GM18873 (cell line): ENCODE measurements at regions not wholly inside any gene's neighbourhood (a gene's known extent, or its start where the extent isn't known, plus 50 kb on each side); places are given as distances from the start of the nearest gene placed in this dataset.

ENCODE experiments used
- ATAC-seq: cut with Tn5 transposase; IDR thresholded peaks from one replicate; pipeline ENCODE4 v1.9.1; 2021; ENCODE audit warnings: mild to moderate bottlenecking, moderate library complexity, moderate number of reproducible peaks; ENCODE audit not compliant: unreplicated experiment, low FRiP score

DNA sequence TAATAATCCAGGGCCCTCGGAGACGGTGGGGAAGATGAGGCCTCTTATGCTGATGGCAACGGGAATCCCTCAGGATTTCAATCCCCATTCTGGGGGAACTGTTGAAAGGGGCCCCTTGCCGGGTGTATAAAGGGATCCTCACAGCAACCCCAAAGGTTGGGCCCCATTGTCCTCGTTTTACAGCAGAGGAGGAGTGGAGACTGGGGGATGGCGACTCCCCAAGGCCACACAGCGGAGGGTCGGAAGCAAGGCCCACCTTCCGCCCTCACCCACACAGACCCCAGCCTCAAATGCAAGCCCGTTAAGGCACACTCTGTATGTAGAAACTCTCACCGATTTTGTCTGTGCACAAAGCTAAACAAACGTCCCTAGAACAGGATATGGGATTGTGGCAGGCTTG, 327.9 kb upstream of the DIO3 start:
- ATAC-seq: no peak

DNA sequence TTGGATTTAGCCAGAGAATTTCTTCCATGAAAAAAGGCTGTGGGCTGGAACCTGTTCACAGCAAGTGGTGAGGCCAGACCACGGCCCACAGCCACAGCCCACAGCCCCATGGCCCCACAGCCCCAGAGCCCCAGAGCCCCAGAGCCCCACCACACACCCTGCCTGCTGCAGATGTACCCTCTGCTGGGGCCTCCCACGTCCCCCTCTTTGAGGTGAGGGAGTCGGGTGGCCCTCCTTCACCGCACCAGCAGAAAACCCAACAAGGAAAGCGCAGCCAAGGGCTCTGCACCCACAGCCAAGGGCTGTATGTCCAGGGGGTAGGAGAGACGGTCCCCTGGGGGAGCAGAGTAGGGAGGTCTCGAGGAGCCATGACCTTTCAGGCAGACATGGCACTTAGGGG, 327.5 kb upstream of the DIO3 start:
- ATAC-seq: no peak

DNA sequence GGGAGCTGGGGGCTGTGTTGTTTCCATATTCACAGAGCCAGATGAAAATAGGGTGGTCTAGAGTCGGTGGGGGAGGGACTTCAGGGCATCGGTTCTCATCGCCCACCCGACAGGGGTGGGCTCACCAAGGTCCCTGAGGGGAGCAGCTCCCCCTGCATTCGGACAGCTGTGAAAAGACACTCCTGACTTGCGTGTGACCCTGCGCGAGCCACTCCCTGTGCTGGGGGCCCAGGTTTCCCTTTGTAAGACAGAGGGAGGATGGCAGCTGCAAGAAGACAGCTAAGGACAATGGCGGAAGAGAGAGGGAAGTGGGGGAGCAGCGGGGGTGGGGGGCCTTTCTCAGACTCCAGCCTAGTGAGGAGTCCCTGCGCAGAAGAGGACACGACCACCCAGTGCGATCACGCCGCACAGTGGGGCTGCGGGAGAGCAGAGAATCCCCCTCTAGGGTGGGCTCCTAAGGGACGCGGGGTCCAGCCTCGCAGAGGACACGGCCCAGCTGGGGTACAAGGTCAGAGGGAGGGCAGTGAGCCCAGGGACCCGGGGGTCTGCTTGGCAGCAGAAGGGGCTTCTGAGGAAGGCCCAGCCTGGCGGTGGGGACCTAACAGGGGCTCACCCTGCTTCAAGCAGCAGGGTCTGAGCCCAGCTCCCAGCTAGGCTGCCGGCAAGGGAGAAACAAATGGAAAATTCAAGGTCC, 326.9 kb upstream of the DIO3 start:
- ATAC-seq: no peak

DNA sequence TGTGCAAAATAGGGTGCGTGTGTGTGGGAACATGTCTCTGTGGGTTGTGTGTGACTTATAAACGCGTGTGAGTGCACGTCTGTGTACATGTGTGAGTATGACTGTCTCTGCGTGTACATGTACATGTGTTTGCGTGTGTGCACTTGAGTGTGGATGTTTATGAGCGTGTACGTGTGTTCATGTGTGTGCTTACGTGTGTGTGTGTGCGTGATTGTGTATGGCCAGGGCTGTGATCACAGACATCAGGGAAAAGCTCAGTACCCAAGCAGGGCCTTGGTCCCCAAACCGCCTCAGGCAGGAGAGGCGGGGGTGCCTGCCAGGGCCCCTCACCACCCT, 326.3 kb upstream of the DIO3 start:
- ATAC-seq: no peak

DNA sequence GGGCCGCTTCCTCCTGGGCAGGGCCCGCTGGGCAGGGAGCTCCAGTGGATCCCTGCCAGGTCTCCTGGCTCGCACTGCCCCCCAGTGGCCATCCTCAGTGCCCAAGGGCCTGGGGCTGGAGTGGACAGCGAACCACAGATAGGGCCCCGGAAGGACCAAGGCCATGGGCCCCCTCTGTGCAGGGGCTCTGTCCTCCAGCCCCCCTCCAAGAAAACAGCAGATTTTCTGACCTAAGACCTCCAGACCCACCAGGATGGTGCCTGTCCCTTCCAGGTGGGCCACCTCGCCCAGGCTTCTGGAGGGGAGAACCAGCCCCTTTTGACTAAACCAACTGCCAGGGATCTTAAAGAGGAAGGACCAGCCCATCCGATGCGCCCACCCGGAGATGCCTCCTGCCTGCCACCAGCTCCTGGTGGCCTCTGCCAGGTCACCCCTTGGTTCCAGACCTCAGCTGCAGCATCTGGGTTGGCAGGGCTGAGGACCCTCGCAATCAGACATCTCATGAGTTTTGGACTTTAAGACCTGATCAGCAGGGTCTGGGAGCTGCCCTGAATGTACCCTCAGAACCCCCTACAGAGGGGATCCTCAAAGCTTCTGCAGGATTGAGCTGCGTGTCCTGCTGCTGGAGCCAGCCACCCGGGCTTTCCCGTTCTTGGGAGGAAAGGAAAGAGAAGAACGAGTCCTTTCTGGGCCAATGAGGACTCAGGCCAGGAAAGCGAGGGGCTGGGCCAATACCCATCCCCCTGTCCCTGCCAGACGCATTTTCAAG, 325.8 kb upstream of the DIO3 start:
- no peak for ATAC-seq

DNA sequence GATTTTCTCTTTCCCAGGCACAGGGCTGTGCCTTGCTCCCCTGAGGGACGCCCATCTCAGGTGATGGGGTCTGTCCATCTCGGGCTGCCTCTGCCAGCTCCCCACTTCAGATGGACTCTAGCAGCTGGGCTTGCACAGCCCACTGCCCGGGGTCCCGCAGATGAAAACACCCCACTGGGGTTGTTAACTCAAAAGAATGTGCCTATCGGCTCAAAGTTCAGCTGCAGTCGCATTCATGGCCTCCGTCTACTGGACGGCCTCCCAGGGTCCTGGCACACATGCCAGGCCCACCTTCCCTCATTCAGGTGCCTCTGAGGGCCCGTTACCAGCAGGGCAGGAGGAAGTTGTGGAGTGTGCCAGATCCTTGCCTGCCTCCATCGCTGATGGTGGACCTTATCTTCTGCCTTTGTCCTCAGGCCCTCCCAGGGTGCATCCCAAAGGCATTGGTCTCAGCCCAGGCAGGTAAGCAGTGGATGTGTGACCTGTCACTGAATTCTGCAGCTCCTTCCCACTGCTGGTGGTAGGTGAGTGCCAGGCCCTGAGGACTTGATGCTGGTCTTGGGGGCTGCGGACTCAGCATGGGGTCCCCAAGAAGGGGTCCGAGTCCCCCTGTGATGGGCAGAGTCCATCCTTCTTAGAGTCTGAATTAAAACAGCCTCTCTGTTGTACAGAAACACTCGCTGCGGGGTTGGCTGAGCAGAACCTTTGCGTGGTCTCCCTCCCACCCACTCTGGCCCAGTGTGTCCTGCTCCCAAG, 324.6 kb upstream of the DIO3 start:
- ATAC-seq: no peak

DNA sequence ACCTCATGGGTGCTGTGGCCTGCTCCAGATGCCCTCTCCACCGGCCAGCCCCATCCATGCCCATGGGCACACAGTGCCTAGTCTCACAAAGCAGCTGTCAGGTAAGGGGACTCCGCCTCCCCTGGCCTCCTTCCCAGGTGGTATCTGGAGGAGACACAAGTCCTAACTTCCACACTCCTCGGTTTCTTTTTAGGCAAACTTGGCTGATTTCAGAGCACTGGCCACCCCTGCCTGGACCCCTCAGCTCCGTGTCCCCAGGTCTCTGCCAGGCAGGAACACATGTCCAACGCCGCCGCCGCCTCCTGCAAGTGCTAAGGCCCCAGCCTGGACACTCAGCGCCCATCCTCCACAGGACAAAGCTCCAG, 324.1 kb upstream of the DIO3 start:
- no peak for ATAC-seq

DNA sequence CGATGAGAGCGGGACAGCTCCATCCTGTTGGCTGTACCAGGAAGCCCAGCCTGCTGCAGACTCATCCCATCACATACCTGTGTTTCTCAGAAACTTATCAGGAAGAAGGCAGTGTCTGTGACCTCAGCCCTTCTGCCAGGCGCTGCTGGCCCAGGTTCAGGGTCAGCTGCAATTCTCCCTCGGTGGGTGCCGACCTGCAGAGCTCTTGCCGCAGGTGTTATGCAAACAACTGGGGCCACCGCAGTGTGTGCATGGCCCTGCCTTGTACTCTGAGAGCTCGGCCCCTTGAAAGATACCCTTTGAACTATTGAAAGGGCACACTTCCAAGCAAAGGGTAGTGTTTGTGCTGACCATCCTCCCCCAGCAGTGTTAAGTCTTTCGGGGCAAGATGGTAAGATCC, 322.2 kb upstream of the DIO3 start:
- no peak for ATAC-seq

DNA sequence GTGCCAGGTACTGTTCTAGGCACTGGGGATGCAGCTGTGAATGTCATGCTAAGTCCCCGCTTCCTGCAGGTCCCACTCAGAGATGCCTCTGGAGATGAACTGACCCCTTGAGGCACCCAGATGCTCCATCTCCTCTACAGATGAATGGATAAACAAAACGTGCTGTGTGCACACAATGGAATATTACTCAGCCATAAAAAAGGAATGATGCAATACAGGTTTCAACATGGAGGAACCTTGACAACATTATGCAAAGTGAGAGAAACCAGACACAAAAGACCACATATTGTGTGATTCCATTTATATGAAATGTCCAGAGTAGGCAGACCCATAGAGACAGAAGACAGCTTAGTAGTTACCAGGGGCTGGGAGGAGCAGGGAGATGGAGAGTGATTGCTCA, 320.1 kb upstream of the DIO3 start:
- no peak for ATAC-seq

DNA sequence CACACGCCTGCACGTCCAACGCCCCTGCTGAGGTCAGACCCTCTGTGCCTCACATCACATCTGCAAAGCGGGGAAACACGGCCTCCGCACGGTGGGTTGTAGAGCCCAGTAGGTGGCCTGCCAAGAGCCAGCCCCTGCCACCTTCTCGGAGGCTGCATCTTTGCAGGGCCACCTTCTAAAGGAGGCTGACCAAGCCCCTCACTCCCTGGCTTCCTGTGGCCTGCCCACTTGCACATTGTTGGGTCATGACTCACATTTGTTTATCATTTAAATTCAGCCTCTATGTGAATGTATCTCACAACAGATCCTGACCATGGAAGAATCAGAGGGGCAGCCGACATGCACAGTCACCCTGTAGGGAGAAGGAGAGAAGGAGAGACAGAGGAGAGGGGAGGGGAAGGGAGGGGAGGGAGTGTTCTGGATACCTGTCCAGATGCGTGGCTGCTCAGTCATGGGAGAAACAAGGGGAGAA, 319.5 kb upstream of the DIO3 start:
- no peak for ATAC-seq

DNA sequence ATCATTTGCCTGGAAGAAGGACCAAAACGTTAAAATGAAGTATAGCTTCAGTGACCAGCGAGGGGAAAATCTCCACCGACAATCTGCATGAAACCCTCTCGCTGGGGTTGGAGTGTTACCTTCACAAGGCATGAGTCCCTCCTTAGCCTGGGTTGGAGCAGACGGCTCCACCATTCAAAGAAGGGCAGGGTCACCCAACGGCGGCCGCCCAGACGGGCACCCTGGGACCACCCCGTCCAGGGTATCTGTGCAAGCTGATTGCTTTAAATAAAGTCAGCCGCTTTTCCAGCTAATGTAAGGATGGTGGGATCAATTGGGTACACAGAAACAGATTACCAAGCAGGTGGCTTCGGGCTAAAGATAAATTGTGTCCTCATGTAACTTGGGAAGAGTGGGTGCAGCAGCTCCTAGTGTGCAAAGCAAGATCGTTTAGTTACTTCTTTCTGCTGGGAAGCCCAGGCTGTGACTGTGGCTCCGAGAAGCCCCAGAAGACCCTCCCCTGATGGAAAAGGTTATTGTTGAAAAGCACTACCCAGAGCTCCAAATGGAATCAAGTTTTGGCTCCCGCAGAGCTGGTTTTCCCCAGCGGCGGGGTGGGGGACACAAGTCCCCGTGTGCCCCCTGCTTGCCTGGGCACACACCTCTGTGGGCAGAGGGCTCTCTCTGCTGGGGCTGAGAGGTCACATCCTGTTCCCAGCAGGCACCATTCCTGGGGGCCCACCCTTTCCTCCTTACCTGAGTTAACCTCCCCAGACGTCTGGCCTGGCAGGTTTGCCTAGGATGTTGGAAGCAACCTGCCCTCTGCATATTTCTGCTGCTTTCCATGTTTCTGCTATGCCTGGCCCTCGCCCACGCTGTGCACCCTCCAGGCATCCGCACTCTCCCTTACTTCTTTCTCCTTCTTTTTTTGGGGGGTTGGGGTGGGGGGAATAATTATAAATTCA, 318.6 kb upstream of the DIO3 start:
- ATAC-seq: no peak

DNA sequence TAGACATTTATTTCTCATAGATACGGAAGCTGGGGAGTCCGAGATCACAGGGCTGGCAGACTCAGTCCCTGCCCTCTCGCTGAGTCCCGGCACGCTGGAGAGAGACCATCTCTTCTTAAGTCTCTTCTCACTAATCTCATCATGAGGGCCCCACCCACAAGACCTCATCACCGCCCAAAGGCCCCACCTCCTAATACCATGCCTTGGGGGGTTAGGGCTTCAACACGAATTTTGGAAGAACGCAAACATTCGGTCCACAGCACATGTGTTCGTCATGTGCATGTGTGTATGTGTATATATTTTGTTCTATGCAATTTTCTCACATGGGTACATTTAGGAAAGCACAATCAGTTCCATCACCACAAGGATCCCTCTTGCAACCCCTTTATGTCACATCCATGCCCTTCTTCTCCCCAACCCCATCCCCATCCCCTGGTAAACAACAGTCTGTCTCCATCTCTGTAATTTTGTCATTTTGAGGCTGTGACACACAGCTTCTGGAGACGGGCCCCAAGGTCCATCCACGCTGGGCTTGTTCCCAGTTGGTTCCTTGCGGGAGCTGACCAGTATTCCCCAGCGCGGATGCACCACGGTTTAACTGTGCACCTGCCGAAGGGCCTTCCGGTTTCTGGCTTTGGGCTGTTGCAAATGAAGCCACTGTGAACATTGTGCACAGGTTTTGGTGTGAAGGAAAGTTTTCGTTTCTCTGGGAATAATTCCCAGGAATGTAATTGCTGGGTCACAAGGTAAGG, 317.5 kb upstream of the DIO3 start:
- no peak for ATAC-seq

DNA sequence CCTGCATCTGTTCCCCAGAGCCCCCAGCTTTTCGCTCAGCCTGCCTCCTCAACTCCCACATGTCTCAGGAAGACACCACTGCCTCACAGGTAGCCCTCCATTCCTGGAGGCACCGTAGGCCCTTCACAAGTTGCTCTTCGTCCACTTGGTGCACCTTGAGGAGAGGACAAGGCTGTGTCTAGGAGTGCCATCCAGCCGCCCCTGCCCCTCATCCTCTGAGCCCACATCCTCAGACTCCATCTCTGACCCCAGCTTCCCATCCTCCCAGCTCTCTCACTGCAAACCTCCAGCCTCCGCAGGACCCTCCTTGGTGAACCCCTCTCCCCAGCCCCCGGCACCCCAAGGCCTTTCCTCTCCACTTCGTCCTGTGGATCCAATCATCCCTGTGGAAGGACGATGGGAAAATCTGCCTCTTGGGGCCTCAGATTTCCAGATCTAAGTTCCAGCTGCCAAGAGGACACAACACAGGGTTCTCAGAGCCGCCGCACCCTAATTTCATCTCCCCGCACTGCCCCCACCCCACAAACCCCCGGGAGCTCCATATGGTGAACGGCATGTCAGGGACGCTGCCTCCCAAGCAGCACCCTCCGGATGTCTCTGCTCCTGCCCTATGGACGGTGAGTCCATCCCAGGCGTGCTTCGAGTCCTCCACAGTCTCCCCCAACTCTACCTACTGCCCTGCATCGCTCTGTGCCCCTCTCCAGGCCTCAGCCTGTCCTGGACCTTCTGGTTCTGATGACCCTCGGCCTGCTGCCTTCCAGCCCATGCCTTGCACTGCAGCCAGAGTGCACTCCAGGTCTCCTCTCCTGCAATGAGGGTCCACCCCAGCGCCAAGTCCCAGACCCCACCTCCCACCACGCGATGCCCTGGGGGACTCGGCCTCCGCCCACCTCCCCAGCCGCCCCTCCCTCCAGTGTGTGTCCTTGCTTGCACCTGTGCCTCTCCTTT, 314.1 kb upstream of the DIO3 start:
- no peak for ATAC-seq

DNA sequence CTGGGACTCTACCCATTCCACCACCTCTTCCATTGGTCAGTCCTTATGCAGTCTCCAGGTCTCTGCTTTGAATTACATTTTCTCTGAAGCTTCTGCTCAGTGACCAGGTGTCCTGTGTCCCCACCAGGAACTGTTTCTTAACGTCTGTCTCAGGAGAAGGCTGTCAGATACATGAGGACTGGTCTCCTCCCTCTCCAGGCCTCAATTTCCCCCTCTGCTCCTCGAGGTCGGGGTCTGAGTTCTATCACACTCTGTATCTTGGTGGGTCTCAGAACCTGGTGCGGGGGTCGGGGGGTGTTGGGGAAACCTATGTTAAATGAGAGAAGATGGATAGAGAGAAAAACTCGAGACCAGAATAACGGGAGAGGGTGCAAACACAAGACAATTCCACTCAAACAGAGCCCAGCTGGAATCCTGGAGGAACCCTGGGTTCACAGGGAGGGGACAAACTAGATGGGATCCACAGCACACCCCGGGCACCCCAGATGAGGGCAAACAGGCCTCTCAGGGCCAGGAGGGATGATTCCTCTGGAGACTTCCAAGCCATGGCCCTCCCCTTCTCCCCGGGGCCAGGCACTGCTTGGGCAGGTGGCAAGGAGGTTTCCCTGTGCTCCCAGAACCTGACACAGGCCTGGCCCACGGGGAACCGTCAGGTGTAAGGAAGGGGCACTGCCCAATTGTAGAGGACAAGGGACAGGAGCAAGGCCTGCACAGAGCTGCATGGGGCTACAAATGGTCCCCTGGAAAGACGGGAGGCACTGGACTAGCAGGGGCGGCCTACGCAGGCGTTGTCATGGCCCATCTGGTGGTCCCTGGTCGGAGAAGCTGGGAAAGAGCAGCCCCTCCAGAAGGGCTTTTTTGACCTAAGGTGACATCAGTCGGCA, 313.2 kb upstream of the DIO3 start:
- no peak for ATAC-seq

DNA sequence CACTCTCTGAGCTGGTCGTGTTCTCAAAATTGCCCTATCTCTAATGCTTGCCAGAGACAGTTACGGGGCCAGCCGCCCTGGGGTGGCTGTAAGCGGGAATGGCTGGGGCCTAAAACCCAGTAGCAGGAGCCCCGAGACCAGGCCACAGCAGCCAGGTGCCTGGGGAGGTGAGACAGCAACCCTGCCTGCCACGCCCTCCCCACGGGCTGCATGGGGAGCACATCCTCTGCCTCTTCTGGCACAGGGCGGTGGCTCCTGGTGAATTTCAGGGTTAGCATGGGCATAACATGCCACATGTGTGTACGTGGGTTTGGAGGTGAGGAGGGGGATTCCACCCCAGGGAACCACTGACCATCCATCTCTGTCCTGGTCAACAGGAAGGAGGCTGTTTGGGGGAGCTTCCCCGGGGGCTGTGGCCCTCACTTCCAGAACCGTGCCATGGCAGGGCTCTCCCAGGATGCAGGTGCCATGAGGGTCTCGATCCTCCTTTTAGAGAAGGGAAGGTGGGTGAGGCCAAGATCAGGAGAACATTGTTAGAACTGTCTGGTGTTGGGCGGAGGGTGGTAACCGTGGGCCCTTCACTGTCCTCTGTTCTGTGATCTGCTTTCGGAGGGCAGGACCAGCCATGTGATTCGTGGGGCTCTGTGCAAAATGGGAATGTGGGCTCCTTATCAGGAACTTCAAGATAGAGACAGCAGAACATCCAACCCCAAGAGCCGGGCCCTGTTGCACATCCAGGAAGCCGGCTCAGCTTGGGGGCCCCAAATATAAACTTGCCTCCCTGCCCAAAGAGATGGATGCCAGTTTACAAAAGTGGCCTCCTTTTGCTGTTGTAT, 312.2 kb upstream of the DIO3 start:
- no peak for ATAC-seq

DNA sequence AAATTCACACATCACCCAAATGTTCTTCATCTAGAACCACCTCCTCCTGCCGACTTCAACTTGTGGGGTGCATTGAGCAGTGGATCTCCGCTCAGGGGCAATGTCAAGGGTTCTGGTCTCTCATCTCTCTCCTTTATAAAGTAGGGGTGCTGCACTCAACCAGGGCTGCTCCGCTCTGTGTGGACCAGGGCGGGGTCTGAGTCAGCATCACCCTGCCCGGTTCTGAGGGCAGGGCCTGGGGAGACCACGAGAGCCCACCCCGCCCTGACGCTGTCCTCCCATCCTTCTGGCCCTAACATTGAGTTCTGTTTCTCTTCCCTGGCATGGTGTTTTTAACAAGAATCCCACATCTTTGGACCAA, 311.6 kb upstream of the DIO3 start:
- no peak for ATAC-seq

DNA sequence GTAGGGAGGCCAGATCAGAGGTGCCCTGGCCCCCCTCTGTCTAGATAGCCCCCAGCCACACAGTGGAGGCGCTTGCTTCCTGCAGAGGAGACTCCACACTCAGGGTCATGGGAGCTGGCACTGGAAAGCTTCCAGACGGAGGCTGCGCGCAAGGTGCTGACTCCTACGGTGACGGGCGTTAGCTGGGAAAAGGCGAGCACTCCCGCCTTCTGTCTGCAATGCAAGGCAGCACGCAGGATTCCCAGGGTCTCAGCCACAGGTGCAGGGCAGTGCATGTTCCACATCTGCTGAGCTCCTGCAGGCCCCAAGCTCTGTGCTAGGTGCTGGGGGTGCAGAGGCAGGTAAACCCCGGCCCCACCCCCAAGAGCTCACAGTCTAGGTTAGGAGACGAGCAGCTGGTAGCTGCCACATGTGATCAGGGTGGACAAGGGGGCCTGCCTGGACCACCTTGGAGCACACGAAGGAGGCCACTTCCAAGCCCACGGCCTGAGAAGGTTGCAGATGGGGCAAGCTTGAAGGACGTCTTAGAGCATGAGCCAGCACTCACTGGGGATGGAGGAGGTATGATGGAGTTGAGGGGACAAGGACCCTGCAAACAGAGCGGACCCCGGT, 310.9 kb upstream of the DIO3 start:
- ATAC-seq: no peak
